Natural killer cell treated with Interleukin-12 subunit alpha and Interleukin-12 subunit beta and Interleukin-15 and Interleukin-18, amount 100 ng/mL, for 72 hours (primary cell): ENCODE measurements at regions not wholly inside any gene's neighbourhood (a gene's known extent, or its start where the extent isn't known, plus 50 kb on each side); places are given as distances from the start of the nearest gene placed in this dataset.
"Not testable (repeated sequence)": the region's sequence is repeated elsewhere in the genome, so short reads cannot be mapped to it uniquely, and the experiment has no call there.

Experiments
- ATAC-seq, 2 donors: fragments of 150-1000 bp; cut with Tn5 transposase in 1 of 2; sonication (Bioruptor Pico), chemical (Tn5 transposase) in 1 of 2; 2 replicates each; pipeline ENCODE4 v1.10.0; 2021
- DNase-seq: peaks from one replicate; pipeline ENCODE4 v3.0.0; 2022; ENCODE audit warnings: low spot score
- H3K27ac Mint-ChIP-seq, 2 donors: 1 replicate in 1 of 2; 2 replicates in 1 of 2; pipeline ENCODE4 v1.8.0; 2022; ENCODE audit warnings: mixed read lengths in 2 of 2, mild to moderate bottlenecking in 1 of 2, moderate library complexity in 1 of 2
- H3K27me3 Mint-ChIP-seq, 2 donors: 1 replicate in 1 of 2; 2 replicates in 1 of 2; pipeline ENCODE4 v1.8.0; 2022; ENCODE audit warnings: mixed read lengths in 2 of 2
- H3K36me3 Mint-ChIP-seq: one replicate; pipeline ENCODE4 v1.8.0; 2022; ENCODE audit warnings: mixed read lengths
- H3K4me1 Mint-ChIP-seq, 2 donors: 1 replicate in 1 of 2; 2 replicates in 1 of 2; pipeline ENCODE4 v1.8.0; 2022; ENCODE audit warnings: low read depth in 2 of 2, mixed read lengths in 2 of 2, mild to moderate bottlenecking in 1 of 2
- H3K4me3 Mint-ChIP-seq: one replicate; pipeline ENCODE4 v1.8.0; 2022; ENCODE audit warnings: mixed read lengths
- H3K9me3 Mint-ChIP-seq: 2 replicates; pipeline ENCODE4 v1.8.0; 2022; ENCODE audit warnings: mixed read lengths

DNA sequence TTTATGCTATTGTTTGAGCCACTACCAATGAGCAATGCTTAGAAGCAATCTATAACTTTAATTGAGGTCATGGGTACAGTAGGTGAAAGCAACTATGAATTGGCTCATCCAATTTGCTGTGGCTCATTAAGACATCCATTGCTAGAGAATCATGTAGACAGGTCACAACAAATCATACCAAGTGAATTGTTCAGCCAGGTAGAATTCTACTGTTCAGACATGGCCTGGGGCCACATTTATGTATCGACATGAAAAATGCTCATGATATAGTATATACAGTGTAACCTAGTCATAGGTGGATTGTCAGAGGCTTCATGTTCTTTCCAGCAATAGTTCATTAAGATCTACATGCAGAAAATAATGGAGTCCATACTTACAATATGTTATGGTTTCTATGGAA is 633.7 kb upstream of the EYS start:
- DNase-seq (no peak), ATAC-seq (no peak)
- peaks cover 24% of the 10 kb centered on the region for H3K9me3 Mint-ChIP-seq
- no peak overlapping the region for H3K27ac Mint-ChIP-seq
- no peaks in the 10 kb centered on the region for H3K4me1 Mint-ChIP-seq
- H3K36me3 Mint-ChIP-seq = peaks cover 11% of the 10 kb centered on the region
- H3K27me3 Mint-ChIP-seq = no peaks in the 10 kb centered on the region
- no peak overlapping the region for H3K4me3 Mint-ChIP-seq

DNA sequence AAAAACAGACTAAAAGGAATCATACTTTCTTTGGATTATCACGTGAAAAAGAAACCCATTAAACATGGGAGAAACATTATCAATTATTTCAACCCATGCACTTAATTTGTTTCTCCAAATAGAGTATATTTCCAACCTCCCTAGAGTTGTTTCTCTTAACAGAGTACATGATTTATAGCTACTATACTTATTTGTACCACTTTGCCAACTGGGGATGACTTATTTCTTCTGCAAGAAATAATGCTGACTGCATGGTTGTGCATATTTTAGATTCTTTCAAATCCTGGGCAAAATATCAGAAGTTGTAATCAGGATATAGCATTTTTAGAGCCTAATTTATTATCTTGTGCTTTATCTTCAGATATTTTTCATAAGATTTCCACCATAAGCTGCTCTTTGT is 629.1 kb upstream of the EYS start:
- Mint-ChIP-seq H3K36me3 (peaks cover 11% of the 10 kb centered on the region), H3K4me1 (no peaks in the 10 kb centered on the region), H3K27ac (no peak overlapping the region), H3K4me3 (no peak overlapping the region), H3K9me3 (peaks cover 8% of the 10 kb centered on the region), H3K27me3 (no peaks in the 10 kb centered on the region)
- ATAC-seq (no peak), DNase-seq (no peak)

DNA sequence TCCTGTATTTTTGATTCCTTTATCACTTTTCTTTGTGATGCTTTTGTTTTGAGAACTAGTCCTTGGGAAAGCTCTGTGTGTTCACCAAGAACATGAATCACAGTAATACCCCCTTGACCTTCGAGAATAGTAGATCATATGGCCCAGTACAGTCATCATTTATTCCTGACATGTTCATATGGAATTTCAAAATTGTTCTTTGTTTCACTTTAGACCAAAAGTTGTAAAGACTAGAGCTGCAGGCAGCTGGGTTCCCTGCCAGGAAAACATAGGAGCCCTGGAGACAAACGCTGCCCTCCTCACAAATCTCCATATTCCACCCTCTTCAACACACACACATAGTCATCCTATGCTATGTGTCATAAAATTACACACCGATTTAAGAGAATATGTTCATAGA is 621.2 kb upstream of the EYS start:
- H3K4me1 Mint-ChIP-seq = no peaks in the 10 kb centered on the region
- H3K27ac Mint-ChIP-seq = no peak overlapping the region
- H3K4me3 Mint-ChIP-seq = no peak overlapping the region
- no peaks in the 10 kb centered on the region for H3K36me3 Mint-ChIP-seq
- DNase-seq (no peak), ATAC-seq (no peak)
- no peaks in the 10 kb centered on the region for H3K9me3 Mint-ChIP-seq
- no peaks in the 10 kb centered on the region for H3K27me3 Mint-ChIP-seq

DNA sequence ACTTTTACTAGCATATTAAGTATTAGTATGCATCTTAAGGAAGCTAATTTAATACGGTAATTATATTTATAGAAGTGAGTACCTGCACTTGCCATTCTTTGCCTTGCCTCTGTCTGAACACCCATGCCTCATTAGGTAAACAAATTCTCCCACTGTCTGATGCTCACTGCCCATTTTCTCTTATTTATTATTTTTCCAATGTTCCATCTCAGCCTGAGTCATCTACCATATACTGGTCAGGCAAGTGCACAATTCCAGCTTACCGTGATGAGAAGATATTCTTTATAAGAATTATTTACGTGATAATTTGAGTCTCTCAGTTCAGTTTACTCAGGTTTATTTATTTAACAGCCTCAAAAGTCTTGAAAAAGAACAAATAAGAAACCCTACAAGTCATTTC is 619.2 kb upstream of the EYS start:
- Mint-ChIP-seq H3K27me3 (no peaks in the 10 kb centered on the region), H3K9me3 (no peaks in the 10 kb centered on the region)

DNA sequence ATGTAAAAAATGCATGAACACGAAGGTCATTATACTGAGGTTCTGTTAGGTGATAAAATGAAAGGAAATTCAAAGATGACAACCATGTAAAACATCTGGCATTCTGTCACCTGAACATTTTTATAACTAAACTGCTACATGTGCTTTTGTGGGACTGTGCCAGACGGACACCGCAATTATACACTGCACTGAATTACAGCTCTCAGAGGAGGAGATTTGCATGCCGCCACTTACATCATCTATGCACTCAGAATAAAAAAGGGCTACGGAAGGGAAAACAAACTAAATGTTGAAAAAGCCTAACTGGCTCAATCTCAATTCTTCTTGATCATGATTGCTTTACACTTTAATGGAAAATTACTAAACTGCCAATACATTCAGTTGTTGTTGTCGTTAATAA is 614.0 kb upstream of the EYS start:
- Mint-ChIP-seq H3K4me3 (no peak overlapping the region), H3K4me1 (no peaks in the 10 kb centered on the region), H3K9me3 (peaks cover 3% of the 10 kb centered on the region), H3K27ac (no peak overlapping the region), H3K36me3 (no peaks in the 10 kb centered on the region), H3K27me3 (no peaks in the 10 kb centered on the region)
- DNase-seq (no peak), ATAC-seq (no peak)

More for the DNA sequence above, 619.2 kb upstream of the EYS start:
- Mint-ChIP-seq H3K36me3 (no peaks in the 10 kb centered on the region), H3K4me1 (no peaks in the 10 kb centered on the region), H3K4me3 (no peak overlapping the region), H3K27ac (no peak overlapping the region)
- ATAC-seq = no peak
- no peak for DNase-seq

DNA sequence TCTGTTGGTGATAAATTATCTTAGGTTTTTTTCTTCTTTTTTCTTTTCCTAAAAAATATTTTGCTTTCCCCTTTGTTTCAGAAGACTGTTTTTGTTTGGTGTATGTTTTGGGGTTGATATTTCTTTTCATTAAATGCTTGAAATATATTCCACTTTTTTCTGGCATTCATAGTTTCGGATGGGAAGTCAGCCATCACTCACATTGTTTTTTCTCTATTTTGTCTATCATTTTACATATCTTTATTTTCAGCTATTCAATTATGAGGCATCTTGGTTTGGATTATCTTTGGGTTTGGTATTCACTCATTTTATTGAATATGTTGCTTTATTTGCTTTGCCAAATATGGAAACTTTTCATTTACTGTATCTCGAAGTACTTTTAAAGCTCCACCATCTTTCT is 600.5 kb upstream of the EYS start:
- ATAC-seq (no peak), DNase-seq (no peak)
- H3K36me3 Mint-ChIP-seq = peaks cover 24% of the 10 kb centered on the region
- H3K27ac Mint-ChIP-seq = no peak overlapping the region
- H3K9me3 Mint-ChIP-seq = peaks cover 13% of the 10 kb centered on the region
- H3K4me3 Mint-ChIP-seq = no peak overlapping the region
- no peaks in the 10 kb centered on the region for H3K27me3 Mint-ChIP-seq
- H3K4me1 Mint-ChIP-seq = no peaks in the 10 kb centered on the region

DNA sequence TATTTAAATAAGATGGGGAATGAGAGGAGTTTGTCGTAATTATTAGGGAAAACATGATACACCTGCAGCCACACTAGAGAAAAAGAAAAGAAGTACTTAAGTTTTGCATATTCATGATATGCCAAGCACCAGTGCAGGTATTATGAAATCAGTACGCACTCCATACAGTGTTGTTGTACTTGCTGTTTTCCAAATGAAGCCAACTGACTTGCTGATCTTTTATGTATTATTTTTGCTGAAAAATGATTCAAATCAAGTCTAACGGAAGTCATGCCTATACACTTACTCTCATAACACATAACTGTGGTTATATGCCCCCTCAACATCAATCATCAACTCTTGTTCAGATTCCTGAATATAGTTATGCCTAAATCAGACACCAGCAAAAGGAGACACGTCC is 584.9 kb upstream of the EYS start:
- no peak overlapping the region for H3K27ac Mint-ChIP-seq
- ATAC-seq = no peak

DNA sequence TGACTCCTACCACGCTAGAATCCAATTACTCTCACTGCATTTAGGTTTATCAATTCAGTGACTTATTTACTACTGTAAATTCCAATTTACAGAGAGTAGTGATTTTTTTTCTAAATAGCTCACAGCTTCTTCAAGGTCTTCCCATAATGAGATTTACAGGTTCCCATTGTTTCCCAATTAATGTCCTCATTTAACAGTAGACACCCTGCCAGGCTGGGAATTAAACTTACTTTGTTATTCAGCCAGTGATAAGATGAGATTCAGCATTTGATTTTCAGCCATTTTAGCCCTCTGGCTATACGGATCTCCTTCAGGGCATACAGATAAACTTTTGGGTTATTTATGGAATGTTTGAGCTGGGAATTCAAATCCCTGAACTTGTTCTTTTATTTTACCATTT is 582.9 kb upstream of the EYS start:
- no peak overlapping the region for H3K4me3 Mint-ChIP-seq
- H3K9me3 Mint-ChIP-seq = peaks cover 12% of the 10 kb centered on the region
- H3K27ac Mint-ChIP-seq = no peak overlapping the region
- no peaks in the 10 kb centered on the region for H3K36me3 Mint-ChIP-seq
- ATAC-seq (no peak), DNase-seq (no peak)
- H3K4me1 Mint-ChIP-seq = no peaks in the 10 kb centered on the region
- H3K27me3 Mint-ChIP-seq = no peaks in the 10 kb centered on the region

More for the DNA sequence above, 584.9 kb upstream of the EYS start:
- no peaks in the 10 kb centered on the region for H3K9me3 Mint-ChIP-seq
- no peaks in the 10 kb centered on the region for H3K4me1 Mint-ChIP-seq
- no peak for DNase-seq
- no peak overlapping the region for H3K4me3 Mint-ChIP-seq
- no peaks in the 10 kb centered on the region for H3K36me3 Mint-ChIP-seq
- H3K27me3 Mint-ChIP-seq = no peaks in the 10 kb centered on the region

DNA sequence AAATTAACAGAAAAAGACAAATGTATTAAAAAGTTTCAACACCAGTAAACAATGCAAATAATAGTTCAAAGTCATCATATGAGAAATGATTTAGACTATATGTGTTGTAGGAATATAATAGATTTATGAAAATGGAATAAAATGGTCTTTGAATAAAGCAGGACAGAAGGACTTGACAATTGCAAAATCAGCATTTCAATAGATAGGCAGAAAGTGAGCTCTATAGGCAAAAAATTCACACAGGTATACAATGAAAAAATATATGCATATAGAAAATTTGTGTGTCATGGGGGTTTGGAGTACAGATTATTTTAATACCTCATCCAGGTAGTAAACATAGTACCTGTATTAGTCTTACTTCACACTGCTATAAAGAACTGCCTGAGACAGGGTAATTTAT is 571.1 kb upstream of the EYS start:
- DNase-seq (no peak), ATAC-seq (no peak)
- peaks cover 4% of the 10 kb centered on the region for H3K36me3 Mint-ChIP-seq
- H3K27ac Mint-ChIP-seq = no peak overlapping the region
- peaks cover 16% of the 10 kb centered on the region for H3K9me3 Mint-ChIP-seq
- no peaks in the 10 kb centered on the region for H3K4me1 Mint-ChIP-seq
- no peaks in the 10 kb centered on the region for H3K27me3 Mint-ChIP-seq
- no peak overlapping the region for H3K4me3 Mint-ChIP-seq

DNA sequence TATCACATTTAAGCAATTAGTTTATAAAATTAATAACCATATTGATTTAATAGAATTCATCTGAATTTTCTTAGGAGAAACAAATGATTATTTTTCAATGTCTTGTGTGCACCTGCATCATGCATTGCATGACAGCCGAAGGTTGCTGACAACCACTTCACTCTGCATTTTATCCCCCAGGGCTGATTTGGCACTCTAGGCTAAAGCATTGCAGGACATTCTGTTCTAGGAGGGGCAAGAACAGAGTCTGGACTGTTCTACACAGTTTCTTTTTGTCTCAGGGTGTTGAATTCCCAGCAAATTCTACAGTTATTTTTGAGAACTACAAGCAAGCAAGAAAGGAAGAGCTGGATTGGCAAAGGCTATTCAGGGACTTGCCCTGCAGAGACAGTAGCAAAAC is 570.4 kb upstream of the EYS start:
- Mint-ChIP-seq H3K4me1 (no peaks in the 10 kb centered on the region), H3K36me3 (peaks cover 4% of the 10 kb centered on the region), H3K27ac (no peak overlapping the region), H3K4me3 (no peak overlapping the region), H3K9me3 (peaks cover 16% of the 10 kb centered on the region), H3K27me3 (no peaks in the 10 kb centered on the region)
- ATAC-seq (no peak), DNase-seq (no peak)

DNA sequence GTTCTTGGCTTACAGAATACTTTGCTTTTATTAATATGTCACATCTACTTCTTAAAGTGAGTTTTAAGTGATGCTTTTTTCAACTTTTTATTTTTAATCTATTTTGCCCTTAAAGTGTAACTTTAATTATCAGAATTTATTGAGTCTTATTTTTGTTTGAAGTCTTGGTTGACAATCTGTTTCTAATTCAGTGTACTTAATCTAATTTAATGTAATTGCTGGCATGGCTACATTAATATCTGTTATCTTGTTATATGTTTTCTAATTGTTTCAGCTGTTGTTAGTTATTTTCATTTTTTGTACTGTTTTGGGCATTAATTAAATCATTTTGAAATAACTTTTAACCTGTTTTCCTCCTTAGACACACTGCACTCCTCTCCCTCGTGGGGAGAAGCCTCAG is 558.7 kb upstream of the EYS start:
- Mint-ChIP-seq H3K9me3 (peaks cover 16% of the 10 kb centered on the region), H3K27ac (no peak overlapping the region), H3K4me1 (no peaks in the 10 kb centered on the region), H3K36me3 (peaks cover under 1% of the 10 kb centered on the region), H3K4me3 (no peak overlapping the region), H3K27me3 (no peaks in the 10 kb centered on the region)
- ATAC-seq (no peak), DNase-seq (no peak)

DNA sequence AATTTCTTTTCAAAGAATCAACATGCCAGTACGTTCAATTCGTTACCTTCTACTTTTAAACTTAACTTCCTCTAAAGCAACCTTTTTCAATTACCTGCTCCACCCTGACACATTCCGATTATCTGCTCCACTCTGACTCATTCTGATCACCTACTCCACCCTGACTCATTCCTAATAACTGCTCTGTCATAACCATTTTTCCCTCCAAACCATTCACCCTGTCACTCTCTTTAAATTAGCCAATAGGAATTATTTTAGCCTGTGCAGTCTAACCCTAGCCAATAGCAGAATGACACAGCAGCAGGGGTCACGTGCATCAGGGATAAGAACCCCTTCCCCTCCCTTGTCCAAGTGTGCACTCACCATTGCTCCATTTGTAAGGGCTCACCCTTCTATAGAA is 557.4 kb upstream of the EYS start:
- no peaks in the 10 kb centered on the region for H3K4me1 Mint-ChIP-seq
- ATAC-seq (no peak), DNase-seq (no peak)
- H3K4me3 Mint-ChIP-seq = no peak overlapping the region
- H3K27me3 Mint-ChIP-seq = no peaks in the 10 kb centered on the region
- H3K9me3 Mint-ChIP-seq = peaks cover 25% of the 10 kb centered on the region
- no peak overlapping the region for H3K27ac Mint-ChIP-seq
- H3K36me3 Mint-ChIP-seq = peaks cover 9% of the 10 kb centered on the region

DNA sequence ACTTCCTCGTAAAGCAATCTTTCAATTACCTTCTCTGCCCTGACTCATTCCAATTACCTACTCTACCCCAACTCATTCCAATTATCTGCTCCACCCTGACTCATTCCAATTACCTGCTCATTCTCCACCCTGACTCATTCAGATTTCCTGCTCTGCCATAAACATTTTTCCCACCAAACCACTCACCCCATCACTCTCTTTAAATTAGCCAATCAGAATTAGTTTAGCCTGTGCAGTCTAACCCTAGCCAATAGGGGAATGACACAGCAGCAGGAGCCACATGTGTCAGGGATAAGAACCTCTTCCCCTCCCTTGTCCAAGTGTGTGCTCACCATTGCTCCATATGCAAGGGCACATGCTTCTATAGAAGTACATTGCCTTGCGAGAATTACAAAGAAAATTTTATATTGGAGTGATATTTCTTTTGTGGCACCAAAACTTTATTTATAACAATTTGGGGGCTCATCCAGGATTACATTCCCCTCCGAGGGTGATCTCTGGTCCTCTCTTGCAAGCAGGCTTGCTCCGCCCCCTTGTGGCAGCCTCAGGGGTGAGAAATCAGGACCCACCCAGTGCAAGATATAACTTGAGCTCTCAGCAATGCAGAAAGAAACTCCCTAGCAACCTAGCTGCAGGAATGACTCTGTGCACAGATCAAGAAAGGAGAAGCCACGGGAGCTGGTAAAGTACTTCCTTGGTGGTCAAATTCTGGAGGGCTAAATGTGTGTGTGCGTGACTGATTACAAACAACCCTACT is 551.9 kb upstream of the EYS start:
- H3K4me3 Mint-ChIP-seq, DNase-seq, H3K27me3 Mint-ChIP-seq, ATAC-seq, H3K27ac Mint-ChIP-seq, H3K4me1 Mint-ChIP-seq: not testable (repeated sequence)
- H3K36me3 Mint-ChIP-seq = peaks cover 18% of the 10 kb centered on the region
- H3K9me3 Mint-ChIP-seq = peaks cover 26% of the 10 kb centered on the region

DNA sequence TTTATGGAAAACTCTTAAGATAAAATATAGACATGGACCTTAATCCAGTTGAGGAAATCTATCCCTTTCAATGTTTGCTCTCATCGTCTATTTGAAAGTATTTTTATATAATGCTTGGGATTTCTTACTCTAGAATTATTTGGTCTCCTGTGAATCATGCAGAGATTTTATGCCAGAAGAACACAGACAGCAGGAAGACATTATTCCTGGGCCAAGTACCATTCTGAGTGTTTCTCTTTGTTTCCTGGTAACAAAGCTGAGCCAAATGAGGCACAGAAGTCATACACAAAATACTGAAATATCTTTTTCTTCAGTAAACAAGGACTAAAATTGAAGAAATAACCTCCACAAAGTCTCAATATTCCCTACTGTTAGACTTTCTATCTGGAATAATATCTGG is 538.2 kb upstream of the EYS start:
- H3K4me3 Mint-ChIP-seq = no peak overlapping the region
- H3K9me3 Mint-ChIP-seq = peaks cover 12% of the 10 kb centered on the region
- no peak for ATAC-seq
- peaks cover 10% of the 10 kb centered on the region for H3K36me3 Mint-ChIP-seq
- DNase-seq = no peak
- H3K27me3 Mint-ChIP-seq = no peaks in the 10 kb centered on the region
- no peaks in the 10 kb centered on the region for H3K4me1 Mint-ChIP-seq
- H3K27ac Mint-ChIP-seq = no peak overlapping the region

DNA sequence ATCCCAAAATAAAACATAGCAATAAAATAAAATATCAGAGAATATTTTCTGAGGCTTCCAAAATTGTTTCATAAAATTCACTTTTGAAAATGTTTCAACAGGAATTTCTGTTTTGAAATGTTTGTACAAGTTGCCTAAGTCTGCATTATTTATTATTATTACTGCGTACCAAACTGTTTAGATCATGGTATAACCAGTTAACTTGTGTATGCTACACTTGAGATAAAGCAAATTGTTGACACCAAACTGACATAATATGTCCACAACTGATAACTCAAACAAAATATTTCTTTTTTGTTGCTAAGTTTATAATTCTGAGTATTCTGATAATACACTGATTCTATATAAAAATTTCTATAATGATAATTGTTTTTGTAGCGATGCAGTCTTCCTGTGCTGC is 531.8 kb upstream of the EYS start:
- no peak for ATAC-seq
- DNase-seq = no peak
- Mint-ChIP-seq H3K36me3 (no peaks in the 10 kb centered on the region), H3K4me1 (no peaks in the 10 kb centered on the region), H3K27me3 (no peaks in the 10 kb centered on the region), H3K4me3 (no peak overlapping the region), H3K9me3 (peaks cover 10% of the 10 kb centered on the region), H3K27ac (no peak overlapping the region)
